ENCODE measurements at regions not wholly inside any gene's neighbourhood (a gene's known extent, or its start where the extent isn't known, plus 50 kb on each side); places are given as distances from the start of the nearest gene placed in this dataset.

DNA sequence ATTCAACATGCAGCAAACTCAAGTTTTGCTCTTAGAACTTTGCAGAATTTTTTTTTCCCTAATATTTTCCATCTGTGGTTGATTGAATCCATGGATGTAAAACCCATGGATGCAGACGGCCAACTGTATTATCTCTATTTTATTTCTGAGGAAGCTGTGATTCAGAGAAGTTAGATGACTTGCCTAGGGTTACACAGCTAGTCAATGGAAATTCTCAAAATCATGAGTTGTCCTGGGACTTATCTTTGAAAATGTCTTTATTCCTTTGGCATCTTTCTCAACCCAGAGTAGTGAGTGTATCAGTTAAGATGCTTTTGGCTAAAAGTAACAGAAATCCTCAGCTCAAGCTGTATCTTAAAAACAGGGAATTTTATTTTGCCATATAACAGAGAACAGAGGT lies 107.9 kb upstream of the GALNT15 start (continued):
- no peak for TF ChIP-seq RELA (IDR thresholded peaks at IDR 0.05; ENCODE audit: borderline replicate concordance, partially characterized antibody)
- TF ChIP-seq, protein P1, sequence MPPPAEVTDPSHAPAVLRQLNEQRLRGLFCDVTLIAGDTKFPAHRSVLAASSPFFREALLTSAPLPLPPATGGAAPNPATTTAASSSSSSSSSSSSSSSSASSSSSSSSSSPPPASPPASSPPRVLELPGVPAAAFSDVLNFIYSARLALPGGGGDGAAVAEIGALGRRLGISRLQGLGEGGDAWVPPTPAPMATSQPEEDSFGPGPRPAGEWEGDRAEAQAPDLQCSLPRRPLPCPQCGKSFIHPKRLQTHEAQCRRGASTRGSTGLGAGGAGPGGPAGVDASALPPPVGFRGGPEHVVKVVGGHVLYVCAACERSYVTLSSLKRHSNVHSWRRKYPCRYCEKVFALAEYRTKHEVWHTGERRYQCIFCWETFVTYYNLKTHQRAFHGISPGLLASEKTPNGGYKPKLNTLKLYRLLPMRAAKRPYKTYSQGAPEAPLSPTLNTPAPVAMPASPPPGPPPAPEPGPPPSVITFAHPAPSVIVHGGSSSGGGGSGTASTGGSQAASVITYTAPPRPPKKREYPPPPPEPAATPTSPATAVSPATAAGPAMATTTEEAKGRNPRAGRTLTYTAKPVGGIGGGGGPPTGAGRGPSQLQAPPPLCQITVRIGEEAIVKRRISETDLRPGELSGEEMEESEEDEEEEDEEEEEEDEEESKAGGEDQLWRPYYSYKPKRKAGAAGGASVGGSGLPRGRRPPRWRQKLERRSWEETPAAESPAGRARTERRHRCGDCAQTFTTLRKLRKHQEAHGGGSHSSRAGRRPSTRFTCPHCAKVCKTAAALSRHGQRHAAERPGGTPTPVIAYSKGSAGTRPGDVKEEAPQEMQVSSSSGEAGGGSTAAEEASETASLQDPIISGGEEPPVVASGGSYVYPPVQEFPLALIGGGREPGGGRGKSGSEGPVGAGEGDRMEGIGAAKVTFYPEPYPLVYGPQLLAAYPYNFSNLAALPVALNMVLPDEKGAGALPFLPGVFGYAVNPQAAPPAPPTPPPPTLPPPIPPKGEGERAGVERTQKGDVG (CRISPR knock-in tag; IDR thresholded peaks at IDR 0.05), result no peak

DNA sequence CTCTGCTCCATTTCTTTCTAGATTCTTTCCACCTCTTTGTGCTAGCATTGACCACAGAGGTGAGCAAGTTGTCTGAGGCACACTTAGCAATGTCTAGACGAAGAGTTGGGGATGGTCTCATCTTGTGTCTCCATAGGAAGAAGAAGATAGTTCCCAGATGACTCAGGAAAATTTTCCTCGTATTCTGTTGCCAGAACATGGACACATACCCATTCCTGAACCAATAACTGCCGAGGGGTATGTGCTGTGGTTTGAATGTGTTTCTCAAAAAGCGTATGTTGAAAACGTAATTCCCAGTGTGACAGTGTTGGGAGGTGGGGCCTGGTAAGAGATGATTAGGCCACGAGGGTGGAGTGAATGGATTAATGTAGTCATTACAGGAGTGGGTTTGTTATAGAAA lies 107.5 kb upstream of the GALNT15 start:
- no peaks in the 10 kb centered on the region for H3K27me3 ChIP-seq (replicated peaks in 1 of 2; ENCODE audit: control insufficient read depth in 2 of 2, insufficient read depth in 2 of 2, low read length in 1 of 2)
- in situ Hi-C loops (cut with MboI) (no loop called here), intact Hi-C loops (cut with micrococcal nuclease; ENCODE audit: unreplicated experiment) (no loop called here)
- no peaks in the 10 kb centered on the region; the same call in 2 of the 3 replicates for H3K9me3 ChIP-seq (replicated peaks; ENCODE audit: control insufficient read depth, insufficient read depth, low read length)
- no peak overlapping the region for H3K9ac ChIP-seq (ENCODE audit: control insufficient read depth, insufficient read depth, low read length)
- no peaks in the 10 kb centered on the region for H3K36me3 ChIP-seq (ENCODE audit: control insufficient read depth in 2 of 2, insufficient read depth in 2 of 2, low read length in 1 of 2)
- BruUV-seq (replicated peaks), result no TSS peak
- no peak overlapping the region for H3K27ac ChIP-seq (ENCODE audit: control insufficient read depth, insufficient read depth)
- no peak overlapping the region for H3K4me2 ChIP-seq (ENCODE audit: control insufficient read depth, insufficient read depth)
- ChIA-PET CTCF (interaction anchor here (0.8 kb wide), 1 partner anchor 18 kb away, joined by 3 read pairs; no protein-coding TSS in a partner anchor), POLR2A (no interaction called here), SMC1A (ENCODE audit: uncharacterized antibody, unreplicated experiment) (interaction anchor here (1.0 kb wide), 1 partner anchor 107 kb away, joined by 3 read pairs; the partner anchor contains the start of gene GALNT15), RAD21 (ENCODE audit: unreplicated experiment) (no interaction called here)
- H4K20me1 ChIP-seq (ENCODE audit: control insufficient read depth, insufficient read depth), result no peaks in the 10 kb centered on the region
- no peaks in the 10 kb centered on the region for H3K4me1 ChIP-seq (ENCODE audit: control insufficient read depth, insufficient read depth, low read length)
- no peak overlapping the region for H2AFZ ChIP-seq (ENCODE audit: control insufficient read depth, low read depth, low read length)
- no peak overlapping the region for H3K4me3 ChIP-seq
- FAIRE-seq (no peak), DNase-seq (ENCODE audit: low read depth, low spot score) (no peak), ATAC-seq (no peak)
- H3K79me2 ChIP-seq (ENCODE audit: control insufficient read depth, insufficient read depth, low read length), result no peaks in the 10 kb centered on the region
- 21% methylated on average over 6 of the region's 6 CpGs for WGBS (ENCODE audit: insufficient coverage, insufficient replicate concordance, low lambda C conversion rate, missing lambda C conversion rate)
- no peak for TF ChIP-seq ZNF274 (IDR thresholded peaks at IDR 0.05; ENCODE audit: insufficient read depth, insufficient read length)
- no peak for TF ChIP-seq ETV6 (conservative IDR thresholded peaks at IDR 0.05 in 1 of 2, IDR thresholded peaks at IDR 0.05 in 1 of 2; ENCODE audit: borderline replicate concordance in 1 of 2, low read depth in 1 of 2)
- no peak for TF ChIP-seq MEF2B (IDR thresholded peaks at IDR 0.05; ENCODE audit: partially characterized antibody, poor library complexity, severe bottlenecking)
- TF ChIP-seq YBX1 (IDR thresholded peaks at IDR 0.05), result no peak
- no peak for TF ChIP-seq POLR2AphosphoS2 (IDR thresholded peaks at IDR 0.05; ENCODE audit: low read depth, low read length)
- TF ChIP-seq TARDBP (IDR thresholded peaks at IDR 0.05; ENCODE audit: borderline replicate concordance), result no peak
- TF ChIP-seq, protein P2, sequence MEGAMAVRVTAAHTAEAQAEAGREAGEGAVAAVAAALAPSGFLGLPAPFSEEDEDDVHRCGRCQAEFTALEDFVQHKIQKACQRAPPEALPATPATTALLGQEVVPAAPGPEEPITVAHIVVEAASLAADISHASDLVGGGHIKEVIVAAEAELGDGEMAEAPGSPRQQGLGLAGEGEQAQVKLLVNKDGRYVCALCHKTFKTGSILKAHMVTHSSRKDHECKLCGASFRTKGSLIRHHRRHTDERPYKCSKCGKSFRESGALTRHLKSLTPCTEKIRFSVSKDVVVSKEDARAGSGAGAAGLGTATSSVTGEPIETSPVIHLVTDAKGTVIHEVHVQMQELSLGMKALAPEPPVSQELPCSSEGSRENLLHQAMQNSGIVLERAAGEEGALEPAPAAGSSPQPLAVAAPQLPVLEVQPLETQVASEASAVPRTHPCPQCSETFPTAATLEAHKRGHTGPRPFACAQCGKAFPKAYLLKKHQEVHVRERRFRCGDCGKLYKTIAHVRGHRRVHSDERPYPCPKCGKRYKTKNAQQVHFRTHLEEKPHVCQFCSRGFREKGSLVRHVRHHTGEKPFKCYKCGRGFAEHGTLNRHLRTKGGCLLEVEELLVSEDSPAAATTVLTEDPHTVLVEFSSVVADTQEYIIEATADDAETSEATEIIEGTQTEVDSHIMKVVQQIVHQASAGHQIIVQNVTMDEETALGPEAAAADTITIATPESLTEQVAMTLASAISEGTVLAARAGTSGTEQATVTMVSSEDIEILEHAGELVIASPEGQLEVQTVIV (IDR thresholded peaks at IDR 0.05; ENCODE audit: borderline replicate concordance, partially characterized antibody), result no peak
- TF ChIP-seq, protein P3, sequence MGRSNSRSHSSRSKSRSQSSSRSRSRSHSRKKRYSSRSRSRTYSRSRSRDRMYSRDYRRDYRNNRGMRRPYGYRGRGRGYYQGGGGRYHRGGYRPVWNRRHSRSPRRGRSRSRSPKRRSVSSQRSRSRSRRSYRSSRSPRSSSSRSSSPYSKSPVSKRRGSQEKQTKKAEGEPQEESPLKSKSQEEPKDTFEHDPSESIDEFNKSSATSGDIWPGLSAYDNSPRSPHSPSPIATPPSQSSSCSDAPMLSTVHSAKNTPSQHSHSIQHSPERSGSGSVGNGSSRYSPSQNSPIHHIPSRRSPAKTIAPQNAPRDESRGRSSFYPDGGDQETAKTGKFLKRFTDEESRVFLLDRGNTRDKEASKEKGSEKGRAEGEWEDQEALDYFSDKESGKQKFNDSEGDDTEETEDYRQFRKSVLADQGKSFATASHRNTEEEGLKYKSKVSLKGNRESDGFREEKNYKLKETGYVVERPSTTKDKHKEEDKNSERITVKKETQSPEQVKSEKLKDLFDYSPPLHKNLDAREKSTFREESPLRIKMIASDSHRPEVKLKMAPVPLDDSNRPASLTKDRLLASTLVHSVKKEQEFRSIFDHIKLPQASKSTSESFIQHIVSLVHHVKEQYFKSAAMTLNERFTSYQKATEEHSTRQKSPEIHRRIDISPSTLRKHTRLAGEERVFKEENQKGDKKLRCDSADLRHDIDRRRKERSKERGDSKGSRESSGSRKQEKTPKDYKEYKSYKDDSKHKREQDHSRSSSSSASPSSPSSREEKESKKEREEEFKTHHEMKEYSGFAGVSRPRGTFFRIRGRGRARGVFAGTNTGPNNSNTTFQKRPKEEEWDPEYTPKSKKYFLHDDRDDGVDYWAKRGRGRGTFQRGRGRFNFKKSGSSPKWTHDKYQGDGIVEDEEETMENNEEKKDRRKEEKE (IDR thresholded peaks at IDR 0.05), result no peak
- no peak for TF ChIP-seq NR2C2 (IDR thresholded peaks at IDR 0.05; ENCODE audit: borderline replicate concordance, control insufficient read depth, insufficient read length, low read depth)
- TF ChIP-seq, protein P4, sequence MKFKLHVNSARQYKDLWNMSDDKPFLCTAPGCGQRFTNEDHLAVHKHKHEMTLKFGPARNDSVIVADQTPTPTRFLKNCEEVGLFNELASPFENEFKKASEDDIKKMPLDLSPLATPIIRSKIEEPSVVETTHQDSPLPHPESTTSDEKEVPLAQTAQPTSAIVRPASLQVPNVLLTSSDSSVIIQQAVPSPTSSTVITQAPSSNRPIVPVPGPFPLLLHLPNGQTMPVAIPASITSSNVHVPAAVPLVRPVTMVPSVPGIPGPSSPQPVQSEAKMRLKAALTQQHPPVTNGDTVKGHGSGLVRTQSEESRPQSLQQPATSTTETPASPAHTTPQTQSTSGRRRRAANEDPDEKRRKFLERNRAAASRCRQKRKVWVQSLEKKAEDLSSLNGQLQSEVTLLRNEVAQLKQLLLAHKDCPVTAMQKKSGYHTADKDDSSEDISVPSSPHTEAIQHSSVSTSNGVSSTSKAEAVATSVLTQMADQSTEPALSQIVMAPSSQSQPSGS (IDR thresholded peaks at IDR 0.05; ENCODE audit: low read length), result no peak
- no peak for TF ChIP-seq SRF (IDR thresholded peaks at IDR 0.05; ENCODE audit: low read depth in 2 of 2, low read length in 2 of 2)

Data from GM12878 (cell line).